ENCODE measurements at regions not wholly inside any gene's neighbourhood (a gene's known extent, or its start where the extent isn't known, plus 50 kb on each side); places are given as distances from the start of the nearest gene placed in this dataset.

DNA sequence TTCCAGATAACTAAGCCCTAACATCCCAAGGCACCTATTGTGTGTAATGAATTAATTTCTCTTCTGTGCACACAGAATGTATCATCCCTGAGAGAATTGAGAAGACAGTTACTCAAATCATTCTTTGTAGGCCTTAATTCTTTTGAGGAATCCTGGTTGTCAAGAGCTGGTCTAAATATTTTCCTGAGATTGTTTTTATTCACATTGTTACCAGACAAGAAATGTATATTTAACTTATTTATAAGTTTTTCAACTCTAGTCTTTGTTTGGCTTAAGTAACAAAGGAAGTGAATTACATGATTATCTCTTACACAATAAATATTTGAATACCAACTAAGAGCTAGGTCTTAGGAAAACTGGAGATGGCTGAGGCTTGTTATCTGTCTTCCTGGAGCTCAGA is 169.4 kb downstream of the DACT1 start:
- Histone ChIP-seq H3K9me3 (replicated peaks) (peaks cover 12% of the 10 kb centered on the region), H3K4me1 (no peaks in the 10 kb centered on the region), H3K36me3 (no peaks in the 10 kb centered on the region), H3K27me3 (ENCODE audit: low read depth) (no peaks in the 10 kb centered on the region), H3K4me3 (no peak overlapping the region), H3K27ac (replicated peaks) (no peak overlapping the region)
- no peak for DNase-seq
- intact Hi-C loops (cut with micrococcal nuclease) = no loop called here
- TF ChIP-seq, protein P1, sequence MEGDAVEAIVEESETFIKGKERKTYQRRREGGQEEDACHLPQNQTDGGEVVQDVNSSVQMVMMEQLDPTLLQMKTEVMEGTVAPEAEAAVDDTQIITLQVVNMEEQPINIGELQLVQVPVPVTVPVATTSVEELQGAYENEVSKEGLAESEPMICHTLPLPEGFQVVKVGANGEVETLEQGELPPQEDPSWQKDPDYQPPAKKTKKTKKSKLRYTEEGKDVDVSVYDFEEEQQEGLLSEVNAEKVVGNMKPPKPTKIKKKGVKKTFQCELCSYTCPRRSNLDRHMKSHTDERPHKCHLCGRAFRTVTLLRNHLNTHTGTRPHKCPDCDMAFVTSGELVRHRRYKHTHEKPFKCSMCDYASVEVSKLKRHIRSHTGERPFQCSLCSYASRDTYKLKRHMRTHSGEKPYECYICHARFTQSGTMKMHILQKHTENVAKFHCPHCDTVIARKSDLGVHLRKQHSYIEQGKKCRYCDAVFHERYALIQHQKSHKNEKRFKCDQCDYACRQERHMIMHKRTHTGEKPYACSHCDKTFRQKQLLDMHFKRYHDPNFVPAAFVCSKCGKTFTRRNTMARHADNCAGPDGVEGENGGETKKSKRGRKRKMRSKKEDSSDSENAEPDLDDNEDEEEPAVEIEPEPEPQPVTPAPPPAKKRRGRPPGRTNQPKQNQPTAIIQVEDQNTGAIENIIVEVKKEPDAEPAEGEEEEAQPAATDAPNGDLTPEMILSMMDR (IDR thresholded peaks at IDR 0.05; ENCODE audit: borderline replicate concordance) = no peak

- Histone ChIP-seq H3K36me3 (no peaks in the 10 kb centered on the region), H3K27ac (replicated peaks) (no peak overlapping the region), H3K27me3 (ENCODE audit: low read depth) (no peaks in the 10 kb centered on the region), H3K9me3 (replicated peaks) (peaks cover 12% of the 10 kb centered on the region), H3K4me3 (no peak overlapping the region), H3K4me1 (no peaks in the 10 kb centered on the region)
- no peak for DNase-seq
- TF ChIP-seq, protein P1 (IDR thresholded peaks at IDR 0.05; ENCODE audit: borderline replicate concordance) = no peak
- intact Hi-C loops (cut with micrococcal nuclease) = no loop called here
These were observed 171.1 kb downstream of the DACT1 start for GRCh38 chr14:58808828-58809227.

GRCh38 chr14:58809520-58809919 is 171.8 kb downstream of the DACT1 start:
- DNase-seq = no peak
- H3K27me3 ChIP-seq (ENCODE audit: low read depth) = no peaks in the 10 kb centered on the region
- H3K9me3 ChIP-seq (replicated peaks) = peaks cover 17% of the 10 kb centered on the region
- H3K27ac ChIP-seq (replicated peaks) = no peak overlapping the region
- TF ChIP-seq, protein P1 (IDR thresholded peaks at IDR 0.05; ENCODE audit: borderline replicate concordance) = no peak
- no peaks in the 10 kb centered on the region for H3K4me1 ChIP-seq
- intact Hi-C loops (cut with micrococcal nuclease) = no loop called here
- H3K4me3 ChIP-seq = no peak overlapping the region
- H3K36me3 ChIP-seq = no peaks in the 10 kb centered on the region

DNA sequence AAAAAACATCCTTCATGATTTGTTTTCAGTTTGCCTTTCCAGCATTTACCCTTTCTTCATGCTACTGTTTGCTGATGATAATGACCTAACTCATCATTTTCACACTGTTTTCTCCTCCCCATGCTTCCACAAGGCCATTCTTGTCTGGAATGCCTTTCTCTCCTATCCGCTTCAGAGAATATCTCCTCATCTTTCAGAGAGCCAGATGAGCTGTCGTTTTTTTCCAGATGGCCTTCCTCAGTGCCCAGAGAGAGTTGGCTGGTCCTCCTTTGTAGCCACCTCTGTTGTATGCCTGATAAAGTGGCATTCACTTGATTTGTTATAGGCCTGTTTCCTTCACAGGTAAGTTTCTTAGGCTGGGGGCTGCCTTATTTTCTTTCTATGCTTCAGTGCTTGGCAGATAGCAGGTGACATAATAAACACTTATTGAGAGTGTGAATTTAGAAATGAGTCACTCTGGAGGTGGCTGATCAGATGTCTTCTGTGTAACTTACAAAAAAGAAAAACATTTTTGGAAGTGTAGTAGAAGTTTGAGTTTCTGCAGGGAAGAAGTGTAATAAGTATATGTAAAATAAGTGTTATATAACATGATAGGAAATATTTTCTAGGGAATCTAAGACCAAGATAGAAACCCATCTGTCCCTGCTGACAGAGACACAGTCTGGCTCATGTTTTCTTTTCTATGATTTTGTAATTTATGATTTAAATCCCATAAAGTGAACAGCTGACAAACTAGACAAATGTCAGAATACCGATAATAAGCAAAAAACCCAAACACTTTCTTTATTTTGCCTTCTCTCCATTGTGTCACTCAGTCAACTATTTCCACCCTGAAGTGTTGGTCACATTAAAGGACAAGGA is 174.5 kb downstream of the DACT1 start:
- no peak overlapping the region for H3K4me3 ChIP-seq
- intact Hi-C loops (cut with micrococcal nuclease) = no loop called here
- DNase-seq = no peak
- TF ChIP-seq, protein P1 (IDR thresholded peaks at IDR 0.05; ENCODE audit: borderline replicate concordance) = no peak
- no peaks in the 10 kb centered on the region for H3K27me3 ChIP-seq (ENCODE audit: low read depth)
- H3K4me1 ChIP-seq = no peaks in the 10 kb centered on the region
- H3K27ac ChIP-seq (replicated peaks) = no peak overlapping the region
- peaks cover 21% of the 10 kb centered on the region for H3K9me3 ChIP-seq (replicated peaks)
- H3K36me3 ChIP-seq = no peaks in the 10 kb centered on the region

GRCh38 chr14:58813745-58814144 is 176.0 kb downstream of the DACT1 start:
- Histone ChIP-seq H3K27me3 (ENCODE audit: low read depth) (no peaks in the 10 kb centered on the region), H3K9me3 (replicated peaks) (peaks cover 21% of the 10 kb centered on the region), H3K36me3 (no peaks in the 10 kb centered on the region), H3K27ac (replicated peaks) (no peak overlapping the region), H3K4me1 (no peaks in the 10 kb centered on the region), H3K4me3 (no peak overlapping the region)
- TF ChIP-seq, protein P1 (IDR thresholded peaks at IDR 0.05; ENCODE audit: borderline replicate concordance) = no peak
- DNase-seq = no peak
- intact Hi-C loops (cut with micrococcal nuclease) = no loop called here

All from left ventricle myocardium inferior (tissue), 1 donor.